Uterus (tissue), 3 donors: ENCODE measurements at regions not wholly inside any gene's neighbourhood (a gene's known extent, or its start where the extent isn't known, plus 50 kb on each side); places are given as distances from the start of the nearest gene placed in this dataset.
"Not testable (repeated sequence)": the region's sequence is repeated elsewhere in the genome, so short reads cannot be mapped to it uniquely, and the experiment has no call there.

ENCODE experiments used
- DNase-seq, 2 donors: peaks; one replicate each; pipeline ENCODE4 v3.0.0-alpha.2; 2019 to 2020
- H3K27ac ChIP-seq, 2 donors: fragments of 200-600 bp; sonication (generic); 1 replicate in 1 of 2; 2 replicates in 1 of 2; pipeline ENCODE4 v1.5.1; 2016 to 2018
- H3K27me3 ChIP-seq, 2 donors: fragments of 200-600 bp; sonication (generic); one replicate each; pipeline ENCODE4 v1.5.1; 2018 to 2019; ENCODE audit warnings: control low read depth in 1 of 2
- H3K36me3 ChIP-seq, 2 donors: fragments of 200-600 bp; sonication (generic); one replicate each; pipeline ENCODE4 v1.5.1; 2019; ENCODE audit warnings: control low read depth in 1 of 2
- H3K4me1 ChIP-seq, 2 donors: fragments of 200-600 bp; sonication (generic); one replicate each; pipeline ENCODE4 v1.5.1; 2018 to 2019; ENCODE audit warnings: control low read depth in 1 of 2
- H3K4me3 ChIP-seq, 2 donors: fragments of 200-600 bp; sonication (generic); 1 replicate in 1 of 2; 2 replicates in 1 of 2; pipeline ENCODE4 v1.5.1; 2018 to 2019; ENCODE audit warnings: mild to moderate bottlenecking in 1 of 2
- H3K9me3 ChIP-seq, 2 donors: fragments of 200-600 bp; sonication (generic); one replicate each; pipeline ENCODE4 v1.5.1; 2019; ENCODE audit warnings: control low read depth in 1 of 2
- POLR2A ChIP-seq, 2 donors: fragments of 450-650 bp; IDR thresholded peaks; one replicate each; pipeline ENCODE4 v1.6.1; 2016; ENCODE audit warnings: antibody characterized with exemption in 2 of 2, mild to moderate bottlenecking in 1 of 2, moderate library complexity in 1 of 2
- intact Hi-C: fragments of 100-400 bp; cut with DNase I; formaldehyde crosslinking; loops from one replicate; pipeline ENCODE4 v1.15.1; 2023; ENCODE audit warnings: low total_unique reads
- TF ChIP-seq, protein P1 (sequence below), 4 experiments: fragments of 200-600 bp in 2 of 4; fragments of 450-650 bp in 2 of 4; sonication (generic) in 2 of 4; IDR thresholded peaks; one replicate each; pipeline ENCODE4 v1.5.1; 2016 to 2019; ENCODE audit warnings: antibody characterized with exemption in 4 of 4, mild to moderate bottlenecking in 2 of 4, moderate library complexity in 1 of 4
- donor health status: DM: yes; HTN: yes; CAD: no.

DNA sequence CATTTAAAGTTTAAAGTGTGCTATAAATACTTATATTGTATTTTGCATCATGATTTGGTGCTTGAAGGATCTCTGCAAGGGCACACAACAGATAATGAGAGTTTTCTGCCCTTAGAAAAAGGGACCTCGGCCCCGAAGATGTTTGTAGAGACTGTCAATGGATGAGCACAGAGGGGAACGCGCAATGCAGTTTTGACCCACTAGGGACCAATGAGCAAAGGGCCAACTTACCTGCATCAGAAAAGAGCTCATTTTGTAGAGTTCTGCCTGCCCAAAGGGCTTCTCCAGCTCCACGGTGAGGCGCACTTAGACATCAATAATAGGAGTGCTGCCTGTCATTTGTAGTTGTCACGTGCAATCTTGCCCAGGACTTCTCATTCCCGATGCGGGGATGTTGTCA, 91.1 kb downstream of the BUB3 start:
- Histone ChIP-seq H3K36me3 (no peaks in the 10 kb centered on the region), H3K4me1 (no peaks in the 10 kb centered on the region), H3K27ac (no peak overlapping the region), H3K9me3 (no peaks in the 10 kb centered on the region), H3K4me3 (no peak overlapping the region), H3K27me3 (no peaks in the 10 kb centered on the region)
- no peak for DNase-seq
- intact Hi-C loops, result no loop called here
- TF ChIP-seq POLR2A (IDR thresholded peaks at IDR 0.05), result no peak
- TF ChIP-seq, protein P1, sequence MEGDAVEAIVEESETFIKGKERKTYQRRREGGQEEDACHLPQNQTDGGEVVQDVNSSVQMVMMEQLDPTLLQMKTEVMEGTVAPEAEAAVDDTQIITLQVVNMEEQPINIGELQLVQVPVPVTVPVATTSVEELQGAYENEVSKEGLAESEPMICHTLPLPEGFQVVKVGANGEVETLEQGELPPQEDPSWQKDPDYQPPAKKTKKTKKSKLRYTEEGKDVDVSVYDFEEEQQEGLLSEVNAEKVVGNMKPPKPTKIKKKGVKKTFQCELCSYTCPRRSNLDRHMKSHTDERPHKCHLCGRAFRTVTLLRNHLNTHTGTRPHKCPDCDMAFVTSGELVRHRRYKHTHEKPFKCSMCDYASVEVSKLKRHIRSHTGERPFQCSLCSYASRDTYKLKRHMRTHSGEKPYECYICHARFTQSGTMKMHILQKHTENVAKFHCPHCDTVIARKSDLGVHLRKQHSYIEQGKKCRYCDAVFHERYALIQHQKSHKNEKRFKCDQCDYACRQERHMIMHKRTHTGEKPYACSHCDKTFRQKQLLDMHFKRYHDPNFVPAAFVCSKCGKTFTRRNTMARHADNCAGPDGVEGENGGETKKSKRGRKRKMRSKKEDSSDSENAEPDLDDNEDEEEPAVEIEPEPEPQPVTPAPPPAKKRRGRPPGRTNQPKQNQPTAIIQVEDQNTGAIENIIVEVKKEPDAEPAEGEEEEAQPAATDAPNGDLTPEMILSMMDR (IDR thresholded peaks at IDR 0.05), result no peak

DNA sequence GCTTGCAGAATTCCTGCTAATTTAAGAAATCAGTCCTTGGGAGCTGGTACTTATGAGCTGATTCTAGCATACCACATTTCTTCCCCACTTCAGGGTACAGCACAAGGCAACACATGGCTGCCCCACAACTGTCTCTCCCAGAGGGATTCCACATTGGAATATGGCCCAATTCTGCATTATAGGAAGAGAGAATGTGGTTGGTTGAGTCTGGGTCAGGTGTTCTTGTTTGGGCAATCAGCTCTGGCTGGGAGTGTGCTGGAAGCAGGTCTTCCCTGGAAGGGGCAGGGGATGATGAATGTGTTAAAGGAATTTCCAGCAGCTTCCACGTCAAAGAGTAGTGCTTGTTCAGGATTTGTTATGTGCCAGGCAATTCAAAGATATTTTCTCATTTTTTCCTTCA, 95.7 kb downstream of the BUB3 start:
- no peaks in the 10 kb centered on the region for H3K27me3 ChIP-seq
- H3K36me3 ChIP-seq, result no peaks in the 10 kb centered on the region
- H3K9me3 ChIP-seq, result no peaks in the 10 kb centered on the region
- TF ChIP-seq, protein P1 (IDR thresholded peaks at IDR 0.05), result no peak
- no peak for TF ChIP-seq POLR2A (IDR thresholded peaks at IDR 0.05)
- no peak overlapping the region for H3K27ac ChIP-seq
- no peak overlapping the region for H3K4me3 ChIP-seq
- no peaks in the 10 kb centered on the region for H3K4me1 ChIP-seq
- intact Hi-C loops, result no loop called here
- DNase-seq, result no peak

DNA sequence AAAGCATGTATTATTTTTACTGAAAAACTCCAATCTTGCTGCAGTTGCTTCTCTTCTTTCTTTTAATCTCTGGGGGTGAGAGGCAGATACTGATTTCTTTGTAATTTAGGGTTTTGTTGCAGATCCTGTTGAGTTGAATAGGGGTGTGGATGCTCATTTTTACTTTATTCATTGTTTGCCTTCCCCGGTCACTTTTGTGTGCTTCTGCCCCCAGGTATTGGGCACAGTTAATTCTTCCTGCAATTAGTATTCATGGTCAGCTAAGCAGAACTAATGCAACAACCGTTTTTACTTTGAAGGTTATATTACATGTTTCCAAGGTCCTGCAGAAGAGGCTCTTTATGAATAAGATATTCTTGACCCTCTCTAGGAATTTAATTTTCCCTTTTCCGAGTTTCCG, 96.4 kb downstream of the BUB3 start:
- intact Hi-C loops, result no loop called here
- TF ChIP-seq POLR2A (IDR thresholded peaks at IDR 0.05), result no peak
- TF ChIP-seq, protein P1 (IDR thresholded peaks at IDR 0.05), result no peak
- Histone ChIP-seq H3K27ac (no peak overlapping the region), H3K9me3 (no peaks in the 10 kb centered on the region), H3K4me3 (no peak overlapping the region), H3K4me1 (no peaks in the 10 kb centered on the region), H3K27me3 (no peaks in the 10 kb centered on the region), H3K36me3 (no peaks in the 10 kb centered on the region)
- DNase-seq, result no peak

DNA sequence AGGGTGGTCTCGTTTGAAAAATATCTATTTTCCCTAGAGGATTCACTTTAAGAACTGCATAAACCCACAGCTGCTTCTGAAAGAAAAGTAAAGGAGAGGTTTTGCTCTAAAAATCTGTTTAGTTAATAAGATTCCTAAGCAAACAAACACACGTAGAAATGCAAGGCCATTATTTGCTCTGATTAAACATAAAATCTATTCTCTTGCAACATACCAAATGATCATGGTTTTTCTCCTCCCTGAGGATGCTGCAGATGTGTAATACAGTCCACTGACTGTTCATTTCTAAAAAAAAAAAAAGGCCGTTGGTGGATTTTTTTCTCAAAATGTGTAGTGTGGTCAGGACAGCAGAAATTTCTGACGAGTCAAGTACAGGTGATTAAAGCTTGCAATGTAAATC, 98.6 kb downstream of the BUB3 start:
- Histone ChIP-seq H3K36me3 (no peaks in the 10 kb centered on the region), H3K9me3 (no peaks in the 10 kb centered on the region), H3K27ac (no peak overlapping the region), H3K27me3 (no peaks in the 10 kb centered on the region), H3K4me3 (no peak overlapping the region), H3K4me1 (no peaks in the 10 kb centered on the region)
- intact Hi-C loops, result no loop called here
- TF ChIP-seq POLR2A (IDR thresholded peaks at IDR 0.05), result no peak
- TF ChIP-seq, protein P1 (IDR thresholded peaks at IDR 0.05), result no peak
- no peak for DNase-seq

DNA sequence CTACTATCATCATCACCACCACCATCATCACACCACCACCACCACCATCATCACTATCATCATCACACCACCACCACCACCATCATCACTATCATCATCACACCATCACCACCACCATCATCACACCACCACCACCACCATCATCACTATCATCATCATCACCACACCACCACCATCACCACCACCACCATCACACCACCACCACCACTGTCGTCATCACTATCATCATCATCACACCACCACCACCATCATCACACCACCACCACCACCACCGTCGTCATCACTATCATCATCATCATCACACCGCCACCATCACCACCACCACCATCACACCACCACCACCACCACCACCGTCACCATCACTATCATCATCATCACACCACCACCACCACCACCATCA, 100.1 kb downstream of the BUB3 start:
- H3K36me3 ChIP-seq, H3K4me3 ChIP-seq, intact Hi-C loops, DNase-seq, H3K27me3 ChIP-seq, H3K4me1 ChIP-seq, H3K27ac ChIP-seq, H3K9me3 ChIP-seq: not testable (repeated sequence)

DNA sequence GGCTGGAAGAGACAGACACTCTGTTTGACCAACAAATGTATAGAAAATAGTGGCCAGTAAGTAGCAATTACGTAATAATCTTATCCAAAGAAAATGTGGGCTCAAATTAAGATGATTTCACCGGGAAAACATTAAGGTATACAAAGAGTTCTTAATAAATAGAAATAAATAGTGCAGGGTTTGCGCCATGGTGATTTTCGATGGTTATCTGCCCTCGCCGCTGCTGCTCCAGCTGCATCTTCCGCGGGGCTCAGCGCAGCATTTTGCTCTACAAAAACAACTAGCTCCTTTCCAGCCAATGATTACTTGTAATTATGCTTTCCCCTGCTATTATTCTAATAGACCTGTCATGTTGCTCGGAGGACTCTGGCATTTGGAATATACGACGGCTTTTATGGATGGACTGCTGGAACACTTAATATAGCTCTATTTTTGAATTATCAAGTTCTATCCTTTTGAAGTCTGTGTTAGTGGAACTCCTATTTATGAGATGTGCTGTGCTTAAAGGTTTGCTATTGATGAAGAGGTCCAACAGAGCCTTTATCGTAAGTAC, 103.8 kb downstream of the BUB3 start:
- Histone ChIP-seq H3K27me3 (no peaks in the 10 kb centered on the region), H3K27ac (no peak overlapping the region), H3K36me3 (no peaks in the 10 kb centered on the region), H3K9me3 (no peaks in the 10 kb centered on the region), H3K4me1 (no peaks in the 10 kb centered on the region), H3K4me3 (no peak overlapping the region)
- no peak for DNase-seq
- TF ChIP-seq POLR2A (IDR thresholded peaks at IDR 0.05), result no peak
- TF ChIP-seq, protein P1 (IDR thresholded peaks at IDR 0.05), result no peak
- intact Hi-C loops, result no loop called here
